Tibial nerve (tissue), 4 donors: ENCODE measurements at regions not wholly inside any gene's neighbourhood (a gene's known extent, or its start where the extent isn't known, plus 50 kb on each side); places are given as distances from the start of the nearest gene placed in this dataset.

Source experiments
- EP300 ChIP-seq, 2 donors: sonication (generic); formaldehyde crosslinking; IDR thresholded peaks; one replicate each; pipeline ENCODE4 v1.6.1; 2017; ENCODE audit warnings: antibody characterized with exemption in 2 of 2, mild to moderate bottlenecking in 1 of 2
- POLR2A ChIP-seq, 2 donors: fragments of 450-650 bp; IDR thresholded peaks; one replicate each; pipeline ENCODE4 v1.6.1; 2017; ENCODE audit warnings: antibody characterized with exemption in 2 of 2, mild to moderate bottlenecking in 2 of 2, moderate library complexity in 2 of 2
- TF ChIP-seq, protein P1 (sequence below), 5 experiments: fragments of 200-600 bp in 3 of 5; fragments of 450-650 bp in 2 of 5; sonication (generic) in 3 of 5; IDR thresholded peaks; one replicate each; pipeline ENCODE4 v1.5.1; 2016 to 2019; ENCODE audit warnings: antibody characterized with exemption in 5 of 5, mild to moderate bottlenecking in 3 of 5, moderate library complexity in 2 of 5

DNA sequence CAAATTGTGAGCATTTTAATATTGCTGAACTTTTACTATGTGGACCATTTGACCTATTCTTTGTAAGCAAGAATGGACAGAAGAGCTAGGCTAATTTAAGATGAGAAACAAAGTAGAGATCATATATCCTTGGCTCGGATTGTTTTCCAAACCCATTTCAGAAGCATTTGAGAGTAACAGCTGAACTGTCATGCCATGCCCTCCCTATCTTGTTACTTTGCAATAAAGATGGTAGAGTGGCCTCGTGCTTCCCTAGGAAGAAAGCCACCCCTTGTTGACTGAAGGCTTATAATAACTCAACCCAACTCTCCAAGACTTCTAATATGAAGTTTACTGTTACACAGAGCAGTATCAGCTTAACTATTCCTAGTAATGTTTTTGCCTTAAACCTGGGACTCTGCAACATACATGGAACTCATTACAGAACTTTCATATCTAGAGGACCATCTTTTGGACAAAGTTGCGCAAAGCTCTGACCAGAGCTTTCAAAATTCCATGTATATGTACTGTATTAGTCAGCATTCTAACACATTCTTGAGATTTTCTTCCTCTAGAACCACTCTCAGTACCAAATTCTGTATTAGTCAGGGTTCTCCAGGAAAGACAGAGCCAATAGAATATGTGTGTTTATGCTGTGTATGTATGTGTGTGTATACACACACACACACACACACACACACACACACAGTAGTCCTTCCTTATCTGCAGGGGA is 68.7 kb downstream of the ADAMTS1 start:
- TF ChIP-seq, protein P1, sequence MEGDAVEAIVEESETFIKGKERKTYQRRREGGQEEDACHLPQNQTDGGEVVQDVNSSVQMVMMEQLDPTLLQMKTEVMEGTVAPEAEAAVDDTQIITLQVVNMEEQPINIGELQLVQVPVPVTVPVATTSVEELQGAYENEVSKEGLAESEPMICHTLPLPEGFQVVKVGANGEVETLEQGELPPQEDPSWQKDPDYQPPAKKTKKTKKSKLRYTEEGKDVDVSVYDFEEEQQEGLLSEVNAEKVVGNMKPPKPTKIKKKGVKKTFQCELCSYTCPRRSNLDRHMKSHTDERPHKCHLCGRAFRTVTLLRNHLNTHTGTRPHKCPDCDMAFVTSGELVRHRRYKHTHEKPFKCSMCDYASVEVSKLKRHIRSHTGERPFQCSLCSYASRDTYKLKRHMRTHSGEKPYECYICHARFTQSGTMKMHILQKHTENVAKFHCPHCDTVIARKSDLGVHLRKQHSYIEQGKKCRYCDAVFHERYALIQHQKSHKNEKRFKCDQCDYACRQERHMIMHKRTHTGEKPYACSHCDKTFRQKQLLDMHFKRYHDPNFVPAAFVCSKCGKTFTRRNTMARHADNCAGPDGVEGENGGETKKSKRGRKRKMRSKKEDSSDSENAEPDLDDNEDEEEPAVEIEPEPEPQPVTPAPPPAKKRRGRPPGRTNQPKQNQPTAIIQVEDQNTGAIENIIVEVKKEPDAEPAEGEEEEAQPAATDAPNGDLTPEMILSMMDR (IDR thresholded peaks at IDR 0.05) = no peak
- TF ChIP-seq POLR2A (IDR thresholded peaks at IDR 0.05) = no peak
- TF ChIP-seq EP300 (IDR thresholded peaks at IDR 0.05) = no peak
